HG03159 (cell line): ENCODE measurements at regions not wholly inside any gene's neighbourhood (a gene's known extent, or its start where the extent isn't known, plus 50 kb on each side); places are given as distances from the start of the nearest gene placed in this dataset.
"Not testable (repeated sequence)": the region's sequence is repeated elsewhere in the genome, so short reads cannot be mapped to it uniquely, and the experiment has no call there.

Source experiments
- ATAC-seq: cut with Tn5 transposase; IDR thresholded peaks from one replicate; pipeline ENCODE4 v1.9.1; 2021; ENCODE audit warnings: mild to moderate bottlenecking, moderate library complexity; ENCODE audit not compliant: unreplicated experiment

- ATAC-seq = no peak
Measured at GRCh38 chr4:167908816-167909215, 183.5 kb upstream of the ANXA10 start.

DNA sequence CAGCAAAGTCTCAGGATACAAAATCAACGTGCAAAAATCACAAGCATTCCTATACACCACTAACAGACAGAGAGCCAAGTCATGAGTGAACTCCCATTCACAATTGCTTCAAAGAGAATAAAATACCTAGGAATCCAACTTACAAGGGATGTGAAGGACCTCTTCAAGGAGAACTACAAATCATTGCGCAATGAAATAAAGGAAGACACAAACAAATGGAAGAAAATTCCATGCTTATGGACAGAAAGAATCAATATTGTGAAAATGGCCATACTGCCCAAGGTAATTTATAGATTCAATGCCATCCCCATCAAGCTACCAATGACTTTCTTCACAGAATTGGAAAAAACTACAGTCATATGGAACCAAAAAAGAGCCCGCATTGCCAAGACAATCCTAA is 179.8 kb upstream of the ANXA10 start:
- ATAC-seq = not testable (repeated sequence)

DNA sequence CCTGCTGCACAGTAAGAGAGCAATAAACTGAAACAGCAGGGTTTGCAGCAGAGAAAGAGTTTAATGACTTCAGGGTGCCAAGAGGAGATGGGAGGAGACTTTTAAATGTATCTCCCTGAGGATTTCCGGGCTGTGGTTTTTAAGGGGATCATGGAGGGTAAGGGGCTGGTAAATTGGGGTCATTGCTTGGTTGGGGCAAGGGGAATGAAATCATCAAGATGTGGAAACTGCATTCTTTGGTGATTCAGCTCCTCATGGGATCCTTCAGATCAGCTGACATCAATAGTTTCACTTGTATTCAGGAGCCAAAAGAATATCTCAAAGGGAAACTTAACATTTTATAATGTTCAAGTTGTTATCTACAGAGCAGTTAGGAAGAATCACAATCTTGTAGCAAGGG is 174.3 kb upstream of the ANXA10 start:
- ATAC-seq = no peak

DNA sequence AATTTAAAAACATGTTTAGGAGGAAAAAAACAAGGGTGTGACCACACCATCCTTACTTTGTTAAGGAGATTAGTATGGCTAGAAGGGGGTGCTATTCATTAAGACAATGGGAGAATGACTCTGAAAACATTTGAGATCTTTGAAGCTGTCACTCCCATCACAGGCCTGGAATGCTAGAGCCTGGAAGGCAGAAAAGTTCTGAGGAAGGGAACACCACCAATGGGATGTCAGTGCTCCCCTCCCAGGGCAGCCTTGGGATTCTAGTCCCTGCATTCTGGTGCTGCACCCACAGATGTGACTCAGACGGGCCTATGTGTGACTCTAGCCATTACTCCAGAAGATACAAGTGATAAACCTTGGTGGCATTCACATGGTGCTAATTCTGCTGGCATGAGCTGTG is 162.2 kb upstream of the ANXA10 start:
- no peak for ATAC-seq

DNA sequence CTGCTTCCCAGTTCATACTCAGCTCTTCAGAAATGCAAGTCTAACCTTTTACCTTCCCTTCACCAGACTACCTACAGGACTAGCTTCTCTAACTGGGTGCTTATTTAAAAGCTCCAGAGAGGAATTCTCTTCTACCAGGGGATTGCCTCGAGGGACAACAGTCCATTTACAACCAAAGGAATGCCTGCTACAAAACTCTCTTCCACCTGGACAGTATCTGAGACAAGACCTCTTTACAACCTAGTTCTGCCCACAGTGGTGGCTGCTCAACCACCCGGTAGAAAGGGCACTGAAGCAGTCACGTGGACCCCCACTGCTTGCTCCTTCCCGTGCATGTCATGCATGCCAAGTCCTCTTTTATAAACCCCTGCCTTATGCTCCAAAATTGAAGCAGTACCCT is 158.1 kb upstream of the ANXA10 start:
- no peak for ATAC-seq

DNA sequence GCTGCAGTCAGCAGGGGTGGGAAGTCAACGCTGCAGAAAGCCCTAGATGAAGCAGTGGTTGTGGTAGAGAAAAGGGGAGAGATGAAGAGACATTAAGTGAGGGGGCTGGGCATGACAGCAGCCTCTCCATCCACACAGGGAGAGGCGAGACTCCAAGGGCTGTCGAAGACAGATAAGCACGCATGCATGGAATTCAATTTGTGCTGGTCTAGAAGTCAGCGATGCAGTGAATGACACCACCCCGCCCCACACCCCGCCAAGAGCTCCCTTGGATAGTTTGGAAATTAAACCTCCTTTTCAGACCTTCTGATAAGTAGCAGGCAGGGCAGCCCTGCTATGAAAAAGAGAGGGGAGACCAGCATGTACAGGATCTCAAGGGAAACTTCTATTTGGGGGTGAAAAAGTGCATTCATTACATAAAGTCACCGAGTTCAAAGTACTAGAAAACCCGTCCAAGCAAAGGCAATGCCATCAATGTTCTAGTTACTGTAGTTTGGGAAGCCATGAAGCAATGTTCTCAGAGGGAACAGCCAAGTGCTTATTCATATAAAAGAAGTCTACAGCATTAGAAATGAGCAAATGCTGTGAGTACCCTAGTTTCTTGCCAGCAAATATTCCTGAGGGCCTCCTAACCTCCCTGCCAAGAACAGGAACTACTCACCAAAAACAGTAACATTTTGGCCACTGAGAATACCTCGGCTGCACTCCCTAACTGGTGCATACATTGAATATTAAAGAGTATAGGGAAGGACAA is 152.3 kb upstream of the ANXA10 start:
- no peak for ATAC-seq

DNA sequence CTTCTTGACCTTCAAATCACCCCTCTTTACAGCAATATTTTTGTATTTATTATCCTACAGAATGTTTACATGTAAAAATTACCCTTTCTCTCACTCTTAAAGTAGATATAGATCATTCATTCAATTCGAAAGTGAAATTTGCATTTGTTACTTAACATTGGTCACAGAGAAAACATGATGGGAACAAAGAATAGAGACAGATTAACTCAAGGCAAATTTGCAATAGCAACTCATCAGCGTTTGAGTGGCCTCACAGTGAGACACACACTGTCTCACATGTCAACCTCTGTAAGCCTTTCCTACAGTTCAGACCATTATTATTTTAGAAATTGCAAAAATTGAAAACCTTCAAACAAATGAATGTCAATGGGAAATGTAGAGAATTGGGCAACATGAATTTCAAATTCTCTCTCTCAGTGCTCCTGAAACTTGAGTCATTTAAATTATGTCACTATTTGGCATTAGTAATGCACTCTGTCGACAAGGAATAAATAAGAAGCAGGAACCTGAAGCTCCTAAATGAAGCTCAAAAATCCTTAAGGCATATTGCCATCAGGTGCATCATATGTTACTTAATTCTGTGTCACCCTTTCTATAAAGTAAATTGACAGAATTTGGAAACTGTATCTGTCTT is 148.3 kb upstream of the ANXA10 start:
- ATAC-seq = peak; percentile 65

- no peak for ATAC-seq
Measured at GRCh38 chr4:167944721-167945120, 147.6 kb upstream of the ANXA10 start.

DNA sequence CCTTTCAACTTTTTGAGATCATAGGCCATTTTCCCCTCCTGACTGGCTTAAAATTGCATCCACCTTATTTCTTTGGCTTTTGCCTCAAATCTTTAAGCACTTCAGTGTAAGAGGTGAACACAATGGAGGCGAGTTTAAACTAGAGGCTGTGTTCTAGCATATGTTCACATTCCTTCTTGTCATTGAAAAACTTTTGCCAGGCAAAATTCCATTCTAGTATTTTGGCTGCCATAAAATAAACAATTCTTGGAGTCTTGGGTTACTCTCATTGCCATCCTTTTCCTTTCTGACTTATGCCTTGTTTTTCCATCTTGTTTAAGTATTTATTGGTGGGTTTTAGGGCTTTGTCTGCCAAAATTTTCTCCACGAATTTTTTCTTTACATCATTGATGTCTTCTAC is 137.3 kb upstream of the ANXA10 start:
- ATAC-seq = no peak

- no peak for ATAC-seq
Measured at GRCh38 chr4:167956676-167957075, 135.7 kb upstream of the ANXA10 start.

DNA sequence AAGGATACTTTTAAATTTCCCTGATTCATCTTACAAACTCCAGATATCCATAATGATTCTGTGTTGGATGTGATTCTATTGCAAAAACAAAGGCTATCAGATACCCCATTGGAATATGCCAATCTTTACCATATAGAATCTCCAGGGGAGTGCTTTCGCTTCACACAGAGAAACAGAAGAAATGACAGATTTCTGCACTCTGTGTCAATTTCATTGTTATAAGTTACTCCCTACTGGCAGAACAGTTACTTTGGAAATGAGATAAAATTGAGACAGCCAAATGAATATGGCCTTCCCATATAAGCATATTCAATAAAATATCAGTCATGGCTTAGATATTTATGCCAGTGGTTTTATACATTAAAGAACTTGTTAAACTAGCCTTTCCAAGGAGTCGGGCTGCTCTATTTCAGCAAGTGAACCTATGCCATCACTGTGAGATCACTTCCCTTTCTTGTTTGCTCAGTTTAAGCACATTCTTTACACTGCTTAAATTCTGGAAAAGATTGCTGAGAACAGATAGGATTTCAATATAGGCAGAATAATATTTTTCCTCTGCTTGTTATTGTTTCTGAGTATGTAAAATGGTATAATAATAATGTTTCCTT is 127.5 kb upstream of the ANXA10 start:
- no peak for ATAC-seq

GRCh38 chr4:167966143-167966542 is 126.2 kb upstream of the ANXA10 start:
- ATAC-seq = no peak

- ATAC-seq = no peak
Measured at GRCh38 chr4:167973513-167973912, 118.8 kb upstream of the ANXA10 start.

DNA sequence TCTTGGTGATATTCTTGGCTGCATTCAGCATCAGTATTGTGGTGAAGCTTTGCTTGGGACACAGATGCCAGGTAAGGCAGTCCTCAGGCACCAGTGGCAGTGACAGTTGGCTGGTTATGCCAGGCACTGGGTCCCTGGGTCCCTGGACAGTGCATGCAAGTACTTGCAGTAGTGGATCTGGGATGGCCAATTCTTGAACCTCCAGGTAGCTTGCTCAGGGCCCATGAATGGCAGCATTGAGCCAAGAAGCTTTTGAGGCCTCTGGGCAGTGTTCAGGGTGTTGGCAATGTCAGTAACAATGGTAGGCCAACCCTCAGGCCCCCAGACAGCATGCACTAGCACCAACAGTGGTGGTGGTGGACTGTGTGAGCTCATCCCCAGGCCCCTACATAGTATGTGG is 106.8 kb upstream of the ANXA10 start:
- no peak for ATAC-seq

- ATAC-seq = no peak
Measured at GRCh38 chr4:167986044-167986443, 106.3 kb upstream of the ANXA10 start.

DNA sequence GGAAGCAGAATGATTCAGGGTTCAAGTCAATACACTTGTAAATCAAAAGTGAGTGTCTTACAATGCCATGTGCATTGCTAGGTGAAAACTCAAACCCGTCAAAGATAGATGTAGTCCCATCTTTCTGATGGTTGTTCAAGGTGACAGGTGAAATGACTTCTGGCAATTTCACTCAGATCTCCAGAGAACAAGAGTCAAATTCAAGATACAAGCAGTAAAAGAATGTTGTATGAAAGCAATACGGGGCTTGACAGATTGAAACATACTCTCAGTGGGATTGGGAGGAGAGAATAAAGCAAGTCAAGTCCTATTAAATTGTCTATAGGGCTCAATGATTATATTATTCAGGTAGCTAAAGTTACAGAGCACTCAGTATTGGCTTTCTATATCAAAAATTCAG is 105.1 kb upstream of the ANXA10 start:
- ATAC-seq = no peak

DNA sequence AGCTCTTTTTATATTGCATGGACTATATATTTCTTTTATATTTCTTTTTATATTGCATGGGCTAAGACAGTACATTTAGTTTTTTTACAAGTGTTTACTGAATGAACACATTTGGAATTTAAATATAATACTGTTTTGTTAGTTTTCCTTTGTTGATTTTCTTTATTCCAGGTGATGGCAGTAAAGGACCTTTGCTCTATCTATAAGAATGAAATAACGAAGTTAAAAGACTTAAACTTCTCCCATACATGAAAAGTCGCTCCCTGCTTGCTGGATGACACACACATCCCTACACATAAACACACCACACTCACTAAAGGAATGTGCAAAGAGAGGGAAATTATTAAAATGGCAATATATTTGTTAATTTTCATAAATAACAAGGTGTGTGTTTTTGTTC is 102.5 kb upstream of the ANXA10 start:
- ATAC-seq = no peak

- not testable (repeated sequence) for ATAC-seq
Measured at GRCh38 chr4:168008112-168008511, 84.2 kb upstream of the ANXA10 start.

DNA sequence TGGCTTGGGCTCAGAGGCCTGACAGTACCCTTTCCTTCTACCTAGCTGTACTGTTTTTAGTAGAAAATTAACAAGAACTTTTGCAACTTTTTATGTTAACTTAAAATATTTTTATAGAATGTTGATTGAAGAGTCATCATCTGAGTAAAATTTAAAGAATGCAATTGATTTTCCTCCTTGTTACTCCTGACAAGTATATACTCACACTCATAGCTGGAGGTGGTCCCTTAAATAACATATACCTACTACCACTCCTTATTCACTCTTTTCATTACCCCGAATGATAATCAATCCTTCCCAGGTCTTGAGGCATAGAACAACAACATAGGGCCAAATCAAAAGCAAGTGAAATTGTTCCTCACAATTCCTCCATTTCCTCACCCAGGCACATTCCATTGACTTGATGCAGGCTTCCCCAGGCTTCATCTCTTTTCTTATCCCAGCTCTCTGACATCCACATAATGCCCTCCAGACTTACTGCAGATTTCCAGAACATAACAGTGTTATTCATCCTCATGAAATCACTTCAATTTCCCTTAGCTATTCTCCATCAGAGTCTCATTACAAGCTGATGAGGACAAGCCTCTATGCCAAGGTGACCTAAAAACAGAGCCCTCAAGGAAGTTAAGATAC is 73.2 kb upstream of the ANXA10 start:
- ATAC-seq = no peak

DNA sequence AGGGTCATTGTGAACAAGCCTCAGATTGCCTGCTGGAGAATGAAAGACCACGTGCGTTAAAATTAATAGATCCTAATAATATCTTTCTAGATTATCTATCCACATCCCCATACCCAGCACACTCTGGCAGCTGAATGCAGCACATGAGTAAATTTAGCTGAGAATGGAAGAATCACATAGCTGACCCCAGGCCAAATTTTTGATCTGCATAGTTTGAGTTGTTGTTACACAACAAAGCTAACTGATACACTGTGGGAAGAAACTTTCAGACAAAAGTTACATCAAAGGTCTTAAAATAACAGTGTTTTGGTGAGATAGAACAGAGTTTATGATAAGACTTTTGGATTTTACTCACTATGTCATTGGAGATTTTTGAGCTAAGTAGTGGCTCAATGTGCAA is 72.4 kb upstream of the ANXA10 start:
- no peak for ATAC-seq

DNA sequence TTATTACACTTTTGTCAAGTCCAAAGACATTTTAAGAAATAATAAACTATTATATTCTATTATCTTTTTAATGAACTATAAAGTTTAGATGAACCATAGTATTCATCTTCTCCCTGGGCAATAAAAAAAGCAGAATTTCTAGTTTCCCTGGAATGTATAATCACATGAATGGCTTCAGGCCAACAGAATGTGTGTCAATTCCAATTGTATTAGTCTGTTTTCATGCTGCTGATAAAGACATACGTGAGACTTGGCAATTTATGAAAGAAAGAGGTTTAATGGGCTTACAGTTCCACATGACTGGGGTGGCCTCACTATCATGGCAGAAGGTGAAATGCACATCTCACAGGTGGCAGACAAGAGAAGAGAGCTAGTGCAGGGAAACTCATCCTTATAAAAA is 70.7 kb upstream of the ANXA10 start:
- ATAC-seq = no peak

- no peak for ATAC-seq
Measured at GRCh38 chr4:168028568-168028967, 63.8 kb upstream of the ANXA10 start.
